ENCODE measurements at regions not wholly inside any gene's neighbourhood (a gene's known extent, or its start where the extent isn't known, plus 50 kb on each side); places are given as distances from the start of the nearest gene placed in this dataset.
"Not testable (repeated sequence)": the region's sequence is repeated elsewhere in the genome, so short reads cannot be mapped to it uniquely, and the experiment has no call there.

- Histone ChIP-seq H3K4me1 (ENCODE audit: low read length) (no peaks in the 10 kb centered on the region), H3K27me3 (ENCODE audit: low read length) (no peaks in the 10 kb centered on the region), H4K20me1 (ENCODE audit: insufficient read depth, low read depth, low read length) (no peaks in the 10 kb centered on the region), H3K9me2 (replicated peaks; ENCODE audit: insufficient read depth, low read length) (no peaks in the 10 kb centered on the region), H3K27ac (ENCODE audit: low read length) (no peak overlapping the region), H3K4me3 (ENCODE audit: low read length) (no peak overlapping the region), H3K79me2 (ENCODE audit: low read length) (no peaks in the 10 kb centered on the region), H2AFZ (ENCODE audit: low read length) (no peak overlapping the region), H3K36me3 (ENCODE audit: insufficient read depth, low read length) (no peaks in the 10 kb centered on the region), H3K9ac (ENCODE audit: low read length) (no peak overlapping the region), H3K4me2 (ENCODE audit: low read depth, low read length, poor library complexity, severe bottlenecking) (no peak overlapping the region), H3K9me3 (ENCODE audit: low read length) (peaks cover 9% of the 10 kb centered on the region; the same call in 1 of the 2 replicates)
- DNase-seq = no peak
These were observed 659.5 kb upstream of the NRG3 start for GRCh38 chr10:81215498-81215897.

- Histone ChIP-seq H3K36me3 (ENCODE audit: insufficient read depth, low read length) (no peaks in the 10 kb centered on the region), H4K20me1 (ENCODE audit: insufficient read depth, low read depth, low read length) (no peaks in the 10 kb centered on the region), H3K9me2 (replicated peaks; ENCODE audit: insufficient read depth, low read length) (no peaks in the 10 kb centered on the region; the same call in 1 of the 2 replicates), H3K27me3 (ENCODE audit: low read length) (no peaks in the 10 kb centered on the region), H3K79me2 (ENCODE audit: low read length) (no peaks in the 10 kb centered on the region), H3K4me3 (ENCODE audit: low read length) (no peak overlapping the region), H3K4me2 (ENCODE audit: low read depth, low read length, poor library complexity, severe bottlenecking) (no peak overlapping the region), H3K27ac (ENCODE audit: low read length) (no peak overlapping the region), H3K9ac (ENCODE audit: low read length) (no peak overlapping the region), H3K4me1 (ENCODE audit: low read length) (no peaks in the 10 kb centered on the region), H2AFZ (ENCODE audit: low read length) (no peak overlapping the region), H3K9me3 (ENCODE audit: low read length) (peaks cover 10% of the 10 kb centered on the region; the same call in 1 of the 2 replicates)
- no peak for DNase-seq
These were observed 658.0 kb upstream of the NRG3 start for GRCh38 chr10:81216949-81217348.

- H4K20me1 ChIP-seq (ENCODE audit: insufficient read depth, low read depth, low read length) = no peaks in the 10 kb centered on the region
- H3K36me3 ChIP-seq (ENCODE audit: insufficient read depth, low read length) = no peaks in the 10 kb centered on the region
- no peak overlapping the region for H3K27ac ChIP-seq (ENCODE audit: low read length)
- no peaks in the 10 kb centered on the region for H3K27me3 ChIP-seq (ENCODE audit: low read length)
- no peak overlapping the region for H2AFZ ChIP-seq (ENCODE audit: low read length)
- no peak overlapping the region for H3K4me3 ChIP-seq (ENCODE audit: low read length)
- no peak overlapping the region for H3K9ac ChIP-seq (ENCODE audit: low read length)
- peaks cover 9% of the 10 kb centered on the region for H3K9me3 ChIP-seq (ENCODE audit: low read length)
- no peaks in the 10 kb centered on the region for H3K79me2 ChIP-seq (ENCODE audit: low read length)
- no peaks in the 10 kb centered on the region for H3K4me1 ChIP-seq (ENCODE audit: low read length)
- H3K9me2 ChIP-seq (replicated peaks; ENCODE audit: insufficient read depth, low read length) = no peaks in the 10 kb centered on the region; the same call in 1 of the 2 replicates
- no peak for DNase-seq
- H3K4me2 ChIP-seq (ENCODE audit: low read depth, low read length, poor library complexity, severe bottlenecking) = no peak overlapping the region
These were observed 656.7 kb upstream of the NRG3 start for GRCh38 chr10:81218307-81218706.

GRCh38 chr10:81219758-81220157 lies 655.2 kb upstream of the NRG3 start:
- H3K36me3 ChIP-seq (ENCODE audit: insufficient read depth, low read length) = no peaks in the 10 kb centered on the region
- H3K27me3 ChIP-seq (ENCODE audit: low read length) = no peaks in the 10 kb centered on the region
- H3K4me2 ChIP-seq (ENCODE audit: low read depth, low read length, poor library complexity, severe bottlenecking) = no peak overlapping the region
- H3K4me1 ChIP-seq (ENCODE audit: low read length) = no peaks in the 10 kb centered on the region
- H3K27ac ChIP-seq (ENCODE audit: low read length) = no peak overlapping the region
- no peaks in the 10 kb centered on the region for H3K79me2 ChIP-seq (ENCODE audit: low read length)
- DNase-seq = no peak
- H3K4me3 ChIP-seq (ENCODE audit: low read length) = no peak overlapping the region
- H3K9me2 ChIP-seq (replicated peaks; ENCODE audit: insufficient read depth, low read length) = no peaks in the 10 kb centered on the region; the same call in 1 of the 2 replicates
- H4K20me1 ChIP-seq (ENCODE audit: insufficient read depth, low read depth, low read length) = no peaks in the 10 kb centered on the region
- H3K9ac ChIP-seq (ENCODE audit: low read length) = no peak overlapping the region
- peaks cover 9% of the 10 kb centered on the region for H3K9me3 ChIP-seq (ENCODE audit: low read length)
- no peak overlapping the region for H2AFZ ChIP-seq (ENCODE audit: low read length)

GRCh38 chr10:81248886-81249285 lies 626.1 kb upstream of the NRG3 start:
- Histone ChIP-seq H3K4me2 (ENCODE audit: low read depth, low read length, poor library complexity, severe bottlenecking) (no peak overlapping the region), H3K9me3 (ENCODE audit: low read length) (no peaks in the 10 kb centered on the region; the same call in 1 of the 2 replicates), H3K27ac (ENCODE audit: low read length) (no peak overlapping the region), H3K4me3 (ENCODE audit: low read length) (no peak overlapping the region), H3K9me2 (replicated peaks; ENCODE audit: insufficient read depth, low read length) (no peaks in the 10 kb centered on the region; the same call in 1 of the 2 replicates), H3K36me3 (ENCODE audit: insufficient read depth, low read length) (no peaks in the 10 kb centered on the region), H4K20me1 (ENCODE audit: insufficient read depth, low read depth, low read length) (no peaks in the 10 kb centered on the region), H2AFZ (ENCODE audit: low read length) (no peak overlapping the region), H3K4me1 (ENCODE audit: low read length) (no peaks in the 10 kb centered on the region), H3K79me2 (ENCODE audit: low read length) (no peaks in the 10 kb centered on the region), H3K27me3 (ENCODE audit: low read length) (no peaks in the 10 kb centered on the region), H3K9ac (ENCODE audit: low read length) (no peak overlapping the region)
- no peak for DNase-seq

DNA sequence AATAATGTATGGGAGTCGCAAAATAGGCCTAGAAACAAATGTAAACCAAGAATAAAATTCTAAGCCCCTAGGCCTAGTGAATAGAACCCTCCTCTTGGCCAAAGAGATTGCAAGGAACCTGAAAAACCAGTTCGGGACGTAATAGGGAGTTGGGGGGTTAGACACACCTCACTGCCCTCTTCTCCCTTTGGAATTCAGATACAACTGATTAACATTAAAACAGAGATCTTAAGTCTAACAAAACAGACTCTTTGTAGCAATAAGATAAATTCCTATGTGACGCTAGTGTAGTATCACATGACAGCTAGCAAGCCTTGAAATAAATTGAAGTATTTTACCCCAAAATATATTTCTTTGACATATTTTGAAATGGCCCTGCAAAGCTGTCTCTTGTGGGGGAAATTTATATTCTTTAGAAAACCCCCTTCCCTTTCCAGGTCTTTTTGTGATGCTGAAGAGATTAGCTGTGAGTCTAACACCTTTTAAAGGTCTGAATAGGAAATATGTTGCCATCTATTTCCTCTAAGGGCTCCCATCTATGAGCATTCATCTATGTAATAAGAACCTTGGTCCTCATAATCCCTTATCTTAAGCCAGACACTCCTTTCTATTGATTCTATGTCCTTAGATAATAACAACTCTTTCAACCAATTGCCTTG lies 623.4 kb upstream of the NRG3 start:
- H3K36me3 ChIP-seq (ENCODE audit: insufficient read depth, low read length) = no peaks in the 10 kb centered on the region
- H3K27ac ChIP-seq (ENCODE audit: low read length) = no peak overlapping the region
- H3K9ac ChIP-seq (ENCODE audit: low read length) = no peak overlapping the region
- H4K20me1 ChIP-seq (ENCODE audit: insufficient read depth, low read depth, low read length) = no peaks in the 10 kb centered on the region
- no peaks in the 10 kb centered on the region for H3K4me1 ChIP-seq (ENCODE audit: low read length)
- H3K4me2 ChIP-seq (ENCODE audit: low read depth, low read length, poor library complexity, severe bottlenecking) = no peak overlapping the region
- no peak for DNase-seq
- H3K9me3 ChIP-seq (ENCODE audit: low read length) = peaks cover 3% of the 10 kb centered on the region; the same call in 1 of the 2 replicates
- no peaks in the 10 kb centered on the region for H3K79me2 ChIP-seq (ENCODE audit: low read length)
- no peak overlapping the region for H2AFZ ChIP-seq (ENCODE audit: low read length)
- no peak overlapping the region for H3K4me3 ChIP-seq (ENCODE audit: low read length)
- H3K27me3 ChIP-seq (ENCODE audit: low read length) = no peaks in the 10 kb centered on the region
- H3K9me2 ChIP-seq (replicated peaks; ENCODE audit: insufficient read depth, low read length) = no peaks in the 10 kb centered on the region; the same call in 1 of the 2 replicates

- not testable (repeated sequence) for H3K9me2 ChIP-seq (replicated peaks; ENCODE audit: insufficient read depth, low read length); H3K4me2 ChIP-seq (ENCODE audit: low read depth, low read length, poor library complexity, severe bottlenecking); H3K36me3 ChIP-seq (ENCODE audit: insufficient read depth, low read length); H4K20me1 ChIP-seq (ENCODE audit: insufficient read depth, low read depth, low read length); H3K79me2 ChIP-seq (ENCODE audit: low read length); H3K9ac ChIP-seq (ENCODE audit: low read length); H3K9me3 ChIP-seq (ENCODE audit: low read length); H3K4me3 ChIP-seq (ENCODE audit: low read length); H3K4me1 ChIP-seq (ENCODE audit: low read length); H3K27me3 ChIP-seq (ENCODE audit: low read length); DNase-seq; H2AFZ ChIP-seq (ENCODE audit: low read length); H3K27ac ChIP-seq (ENCODE audit: low read length)
These were observed 610.0 kb upstream of the NRG3 start for GRCh38 chr10:81264991-81265390.

DNA sequence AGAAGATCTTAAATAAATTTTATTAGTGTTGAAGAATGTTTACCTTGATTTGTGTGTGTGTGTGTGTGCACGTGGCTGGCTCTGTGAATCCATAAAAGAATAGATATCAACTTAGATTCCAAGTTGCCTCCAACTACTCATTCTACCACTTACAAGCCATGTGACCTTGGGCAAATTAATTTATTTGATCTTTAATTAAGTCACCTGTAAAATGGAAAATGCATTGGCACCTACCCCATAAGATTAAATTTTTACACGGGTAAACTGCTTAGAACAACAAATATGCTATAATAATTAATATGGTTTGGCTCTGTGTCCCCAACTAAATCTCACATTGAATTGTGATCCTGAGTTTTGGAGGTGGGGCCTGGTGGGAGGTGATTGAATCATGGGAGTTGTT lies 604.9 kb upstream of the NRG3 start:
- Histone ChIP-seq H3K27ac (ENCODE audit: low read length) (no peak overlapping the region), H3K9me3 (ENCODE audit: low read length) (peaks cover 2% of the 10 kb centered on the region; the same call in 1 of the 2 replicates), H3K9me2 (replicated peaks; ENCODE audit: insufficient read depth, low read length) (no peaks in the 10 kb centered on the region), H3K27me3 (ENCODE audit: low read length) (no peaks in the 10 kb centered on the region), H3K4me1 (ENCODE audit: low read length) (no peaks in the 10 kb centered on the region), H4K20me1 (ENCODE audit: insufficient read depth, low read depth, low read length) (no peaks in the 10 kb centered on the region), H3K4me2 (ENCODE audit: low read depth, low read length, poor library complexity, severe bottlenecking) (no peak overlapping the region), H3K36me3 (ENCODE audit: insufficient read depth, low read length) (no peaks in the 10 kb centered on the region), H3K9ac (ENCODE audit: low read length) (no peak overlapping the region), H3K79me2 (ENCODE audit: low read length) (no peaks in the 10 kb centered on the region), H2AFZ (ENCODE audit: low read length) (no peak overlapping the region), H3K4me3 (ENCODE audit: low read length) (no peak overlapping the region)
- no peak for DNase-seq
